ENCODE measurements at regions not wholly inside any gene's neighbourhood (a gene's known extent, or its start where the extent isn't known, plus 50 kb on each side); places are given as distances from the start of the nearest gene placed in this dataset.

DNA sequence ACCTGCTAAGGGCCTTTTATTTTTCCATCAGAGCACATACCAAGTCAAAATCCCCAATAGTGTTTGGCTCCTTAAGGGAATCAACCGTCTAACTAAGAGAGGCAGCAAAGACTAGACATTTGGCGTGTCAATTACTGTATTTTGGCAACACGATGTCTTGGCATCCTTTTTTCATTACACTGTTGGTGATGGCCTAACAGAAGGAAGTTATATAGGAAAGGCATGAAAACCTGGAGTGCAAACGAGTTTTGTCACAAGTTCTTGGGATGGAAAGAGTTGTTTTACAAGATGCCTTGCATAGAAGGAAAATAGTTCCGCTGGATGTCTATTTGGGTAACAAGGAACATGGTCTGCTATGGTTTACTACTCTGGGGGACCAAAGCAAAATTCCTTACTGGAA lies 119.2 kb upstream of the TTC29 start:
- Mint-ChIP-seq H3K4me1 (ENCODE audit: low read depth) (no peaks in the 10 kb centered on the region), H3K4me3 (no peak overlapping the region), H3K27ac (no peak overlapping the region), H3K9me3 (no peaks in the 10 kb centered on the region), H3K36me3 (ENCODE audit: low read depth) (no peaks in the 10 kb centered on the region), H3K27me3 (no peaks in the 10 kb centered on the region)
- intact Hi-C loops (cut with micrococcal nuclease) = no loop called here

DNA sequence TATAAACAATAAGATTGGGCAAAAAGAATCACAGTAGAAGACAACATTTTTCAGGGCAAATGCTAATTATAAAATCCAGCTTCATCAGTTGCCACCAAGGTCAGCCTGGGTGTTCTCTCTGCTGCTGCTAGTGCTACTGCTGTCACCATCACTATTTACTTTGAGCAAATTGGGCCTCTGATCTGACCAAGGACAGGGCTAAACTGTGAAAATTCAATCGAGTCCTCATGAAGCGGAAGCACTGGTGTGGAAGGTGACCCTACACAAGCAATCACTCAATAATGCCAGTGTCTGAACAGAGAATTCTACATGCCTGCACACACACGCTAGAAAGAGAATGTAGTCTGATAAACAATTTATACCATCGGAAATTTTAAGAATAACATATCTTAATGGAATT lies 122.9 kb upstream of the TTC29 start:
- H3K4me1 Mint-ChIP-seq (ENCODE audit: low read depth) = no peaks in the 10 kb centered on the region
- H3K36me3 Mint-ChIP-seq (ENCODE audit: low read depth) = no peaks in the 10 kb centered on the region
- H3K9me3 Mint-ChIP-seq = peaks cover 18% of the 10 kb centered on the region
- intact Hi-C loops (cut with micrococcal nuclease) = no loop called here
- no peaks in the 10 kb centered on the region for H3K27me3 Mint-ChIP-seq
- H3K27ac Mint-ChIP-seq = no peak overlapping the region
- H3K4me3 Mint-ChIP-seq = no peak overlapping the region

DNA sequence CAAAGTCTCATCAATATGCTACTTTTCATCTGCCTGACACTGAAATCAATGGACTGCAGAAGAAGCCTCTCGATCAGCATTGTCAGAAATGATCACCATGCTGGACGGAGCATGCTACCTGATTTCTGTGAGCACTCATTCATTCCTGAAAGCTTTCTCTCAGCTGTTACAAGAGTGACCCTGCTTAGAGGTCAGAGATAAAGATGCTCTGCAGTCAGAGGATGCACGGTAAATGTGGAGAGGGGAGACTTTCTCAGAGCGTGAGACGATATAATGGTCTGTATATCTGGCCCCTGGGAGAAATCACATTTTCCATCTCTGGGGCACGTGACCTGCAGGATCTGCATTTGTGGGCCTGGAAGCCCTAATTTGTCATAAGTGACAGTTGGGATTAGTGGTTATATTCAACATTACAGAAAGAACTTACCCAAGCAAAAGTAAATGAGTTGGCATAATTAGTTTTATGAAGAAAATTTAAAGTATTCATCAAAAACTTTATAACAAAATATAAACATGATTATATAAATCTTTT lies 125.6 kb upstream of the TTC29 start:
- H3K27ac Mint-ChIP-seq = no peak overlapping the region
- H3K9me3 Mint-ChIP-seq = peaks cover 19% of the 10 kb centered on the region
- no peak overlapping the region for H3K4me3 Mint-ChIP-seq
- H3K36me3 Mint-ChIP-seq (ENCODE audit: low read depth) = no peaks in the 10 kb centered on the region
- intact Hi-C loops (cut with micrococcal nuclease) = no loop called here
- H3K4me1 Mint-ChIP-seq (ENCODE audit: low read depth) = no peaks in the 10 kb centered on the region
- H3K27me3 Mint-ChIP-seq = no peaks in the 10 kb centered on the region

DNA sequence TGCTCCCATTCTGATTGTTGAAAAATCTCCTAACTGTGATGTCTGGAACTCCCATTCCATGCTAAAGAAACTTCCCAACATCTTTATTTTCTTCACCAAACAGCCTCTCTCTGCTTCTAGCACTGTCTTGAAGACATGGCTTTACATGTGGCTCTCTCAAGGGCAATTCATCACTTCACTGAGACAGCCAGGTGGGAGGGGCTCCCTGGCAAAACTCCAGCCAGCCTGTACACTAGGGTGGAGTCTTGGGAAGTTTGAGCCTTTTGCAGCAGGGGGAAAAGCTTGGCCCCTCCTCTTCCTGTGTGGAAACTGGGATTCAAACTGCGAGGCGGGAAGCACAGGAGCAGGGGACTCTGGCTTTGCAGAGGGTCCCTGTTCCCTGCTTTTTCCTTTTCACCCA lies 130.5 kb upstream of the TTC29 start:
- Mint-ChIP-seq H3K4me3 (no peak overlapping the region), H3K4me1 (ENCODE audit: low read depth) (no peaks in the 10 kb centered on the region), H3K36me3 (ENCODE audit: low read depth) (no peaks in the 10 kb centered on the region), H3K27ac (no peak overlapping the region), H3K27me3 (no peaks in the 10 kb centered on the region), H3K9me3 (peaks cover 11% of the 10 kb centered on the region)
- intact Hi-C loops (cut with micrococcal nuclease) = no loop called here

DNA sequence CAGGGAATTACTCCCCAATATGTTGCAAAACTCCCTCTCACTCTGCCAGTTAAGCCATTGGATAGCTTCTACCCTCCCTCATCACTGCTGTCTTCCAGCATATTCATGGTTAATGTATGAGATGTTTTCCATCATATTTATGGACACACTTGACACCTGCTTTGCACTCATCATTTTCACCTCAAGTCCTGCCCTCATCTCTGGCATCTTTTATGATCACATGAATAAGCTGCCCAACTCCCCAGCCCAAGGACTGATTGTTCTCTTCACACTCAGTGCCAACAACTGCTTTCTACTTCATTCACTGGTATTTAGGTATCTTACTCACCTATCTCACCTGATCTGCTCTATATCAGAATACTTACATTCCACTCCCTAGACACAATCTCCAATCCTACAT lies 131.1 kb upstream of the TTC29 start:
- no peak overlapping the region for H3K27ac Mint-ChIP-seq
- H3K36me3 Mint-ChIP-seq (ENCODE audit: low read depth) = no peaks in the 10 kb centered on the region

DNA sequence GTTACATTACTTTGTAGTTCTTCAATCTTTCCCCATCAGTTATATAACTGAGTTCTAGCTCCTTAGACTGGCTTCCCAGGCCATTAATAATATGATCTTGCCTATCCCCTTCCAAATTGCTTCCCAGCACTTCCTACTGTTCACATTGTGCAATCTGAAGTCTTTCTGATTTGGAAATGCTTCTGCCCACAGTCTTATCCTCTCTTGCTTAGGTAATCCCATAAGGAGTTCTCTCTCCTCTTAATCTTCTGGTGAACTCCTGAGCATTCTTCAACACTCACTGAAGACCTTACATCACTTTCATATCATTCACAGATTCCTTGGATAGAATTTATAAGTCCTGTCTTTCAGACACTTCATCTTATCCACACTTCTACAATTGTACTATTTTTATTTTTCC lies 132.7 kb upstream of the TTC29 start:
- H3K36me3 Mint-ChIP-seq (ENCODE audit: low read depth) = no peaks in the 10 kb centered on the region
- H3K4me3 Mint-ChIP-seq = no peak overlapping the region
- H3K27ac Mint-ChIP-seq = no peak overlapping the region
- peaks cover 3% of the 10 kb centered on the region for H3K9me3 Mint-ChIP-seq
- intact Hi-C loops (cut with micrococcal nuclease) = no loop called here
- no peaks in the 10 kb centered on the region for H3K4me1 Mint-ChIP-seq (ENCODE audit: low read depth)
- H3K27me3 Mint-ChIP-seq = no peaks in the 10 kb centered on the region

More for the DNA sequence above, 131.1 kb upstream of the TTC29 start:
- intact Hi-C loops (cut with micrococcal nuclease) = no loop called here
- peaks cover 9% of the 10 kb centered on the region for H3K9me3 Mint-ChIP-seq
- no peaks in the 10 kb centered on the region for H3K27me3 Mint-ChIP-seq
- no peak overlapping the region for H3K4me3 Mint-ChIP-seq
- no peaks in the 10 kb centered on the region for H3K4me1 Mint-ChIP-seq (ENCODE audit: low read depth)

DNA sequence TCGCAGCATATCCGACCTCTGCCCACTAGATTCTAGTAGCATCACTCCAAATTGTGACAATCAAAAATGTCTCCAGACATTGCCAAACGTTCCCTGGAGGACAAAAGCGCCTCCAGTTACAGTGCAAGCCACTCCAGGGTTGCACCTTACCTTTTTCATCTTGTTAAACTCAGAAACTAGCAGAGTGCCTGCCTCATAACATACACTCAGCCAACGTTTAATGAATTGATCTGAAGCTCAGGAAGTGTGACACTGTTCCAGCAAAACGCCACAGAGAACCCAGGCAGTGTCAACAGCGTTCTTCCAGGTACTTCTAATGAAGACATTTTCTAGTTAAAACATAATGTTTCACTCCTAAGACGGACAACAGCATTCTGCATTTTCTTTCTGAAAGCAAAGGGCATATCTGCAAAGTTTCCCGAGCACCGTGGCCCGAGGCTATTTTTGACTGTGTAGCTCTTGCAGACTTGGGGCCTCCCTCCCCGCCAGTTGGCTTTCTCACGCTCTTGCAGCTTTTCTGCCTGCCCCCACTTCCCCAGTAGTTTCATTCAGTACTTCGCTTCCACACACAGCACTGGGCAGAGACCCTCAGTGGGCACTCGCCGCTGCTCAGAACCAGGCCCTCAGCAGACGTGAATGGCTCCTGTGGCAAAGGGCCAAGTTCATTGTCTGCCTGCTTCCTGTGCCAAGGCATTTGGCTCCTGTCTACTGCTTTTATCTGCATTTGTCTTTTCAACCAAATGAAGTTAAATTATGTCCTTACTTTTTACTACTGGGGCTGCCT lies 133.4 kb upstream of the TTC29 start:
- H3K4me3 Mint-ChIP-seq = no peak overlapping the region
- no peaks in the 10 kb centered on the region for H3K36me3 Mint-ChIP-seq (ENCODE audit: low read depth)
- intact Hi-C loops (cut with micrococcal nuclease) = no loop called here
- no peaks in the 10 kb centered on the region for H3K27me3 Mint-ChIP-seq
- H3K9me3 Mint-ChIP-seq = no peaks in the 10 kb centered on the region
- H3K4me1 Mint-ChIP-seq (ENCODE audit: low read depth) = no peaks in the 10 kb centered on the region
- H3K27ac Mint-ChIP-seq = no peak overlapping the region

DNA sequence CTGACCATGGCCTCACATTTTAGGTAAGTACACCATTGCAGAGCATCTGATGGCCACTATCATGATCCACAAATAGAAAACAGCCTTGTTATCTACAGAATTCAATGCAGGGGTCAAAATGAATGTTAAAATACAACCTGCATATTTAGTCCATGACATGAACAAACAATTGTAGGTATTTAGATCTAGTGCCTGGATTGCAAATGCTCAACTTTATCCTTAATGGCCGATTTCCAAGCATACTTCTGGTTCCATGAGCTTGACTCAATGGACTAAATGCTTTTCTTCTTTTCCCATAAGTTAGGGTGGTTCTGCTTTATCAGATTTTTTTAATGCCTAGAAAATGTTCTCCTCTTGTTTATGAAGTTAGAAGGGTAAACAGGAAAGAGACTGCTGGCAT lies 139.2 kb upstream of the TTC29 start:
- Mint-ChIP-seq H3K4me3 (no peak overlapping the region), H3K36me3 (ENCODE audit: low read depth) (no peaks in the 10 kb centered on the region), H3K27ac (no peak overlapping the region), H3K9me3 (no peaks in the 10 kb centered on the region), H3K27me3 (no peaks in the 10 kb centered on the region), H3K4me1 (ENCODE audit: low read depth) (no peaks in the 10 kb centered on the region)
- intact Hi-C loops (cut with micrococcal nuclease) = no loop called here

DNA sequence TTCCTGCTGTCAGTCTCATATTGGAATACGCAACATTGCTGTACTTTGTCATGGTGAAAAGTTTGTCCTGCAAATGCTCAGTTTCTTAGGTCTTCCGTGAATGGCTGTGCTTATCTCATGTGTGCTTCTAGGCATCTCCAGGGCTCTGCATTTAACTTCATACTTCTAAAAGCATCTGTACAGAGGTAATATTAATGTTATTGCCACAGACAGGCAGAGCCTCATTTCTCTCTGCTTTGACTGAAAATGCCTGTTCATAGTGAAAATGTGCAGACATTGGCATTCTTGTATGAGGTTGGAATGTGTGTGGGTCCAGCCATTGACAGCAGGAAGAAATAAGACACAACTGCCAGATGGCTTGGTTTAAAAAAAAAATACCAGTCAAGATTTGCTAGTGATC lies 140.1 kb upstream of the TTC29 start:
- Mint-ChIP-seq H3K4me3 (no peak overlapping the region), H3K4me1 (ENCODE audit: low read depth) (no peaks in the 10 kb centered on the region), H3K27me3 (no peaks in the 10 kb centered on the region), H3K27ac (no peak overlapping the region), H3K9me3 (no peaks in the 10 kb centered on the region), H3K36me3 (ENCODE audit: low read depth) (no peaks in the 10 kb centered on the region)
- intact Hi-C loops (cut with micrococcal nuclease) = no loop called here

DNA sequence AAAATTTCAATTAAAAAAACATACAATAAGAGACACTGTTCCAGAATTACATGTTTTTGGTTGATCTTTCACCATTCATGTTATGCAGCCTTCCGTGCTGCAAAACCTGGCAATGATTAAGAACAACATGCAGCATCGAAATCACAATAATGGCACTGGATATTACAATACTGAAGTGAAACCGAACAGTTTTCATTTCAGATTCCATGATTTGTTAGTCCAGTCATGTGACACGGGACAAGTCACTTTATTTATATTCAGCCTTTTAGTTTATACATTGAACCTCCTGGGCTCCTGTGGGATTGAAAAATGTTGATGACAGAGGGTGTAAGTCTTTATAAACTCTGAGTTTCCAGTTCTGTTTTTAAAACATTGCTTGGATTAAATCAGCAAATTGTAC lies 142.5 kb upstream of the TTC29 start:
- Mint-ChIP-seq H3K27me3 (no peaks in the 10 kb centered on the region), H3K4me1 (ENCODE audit: low read depth) (no peaks in the 10 kb centered on the region)

DNA sequence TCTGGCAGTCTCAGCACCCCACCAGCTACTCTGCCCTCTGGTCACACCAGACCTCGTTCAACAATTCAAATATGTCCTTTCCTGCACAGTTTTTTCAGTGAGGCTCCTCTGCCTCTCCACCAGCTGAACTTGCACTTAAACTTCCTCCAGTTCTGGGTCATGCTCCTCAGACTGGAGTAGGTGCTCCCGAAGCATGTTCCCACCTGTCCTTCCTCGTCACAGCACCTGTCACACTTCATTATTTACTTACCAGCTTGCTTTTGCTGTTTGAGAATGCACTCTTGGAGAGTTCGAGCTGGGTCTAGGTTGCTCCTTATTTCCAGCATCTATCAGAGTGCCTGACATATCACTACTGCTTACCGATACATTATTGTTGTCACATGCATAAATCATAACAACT lies 144.8 kb upstream of the TTC29 start:
- Mint-ChIP-seq H3K27me3 (no peaks in the 10 kb centered on the region), H3K4me1 (ENCODE audit: low read depth) (no peaks in the 10 kb centered on the region), H3K9me3 (no peaks in the 10 kb centered on the region), H3K27ac (no peak overlapping the region), H3K4me3 (no peak overlapping the region), H3K36me3 (ENCODE audit: low read depth) (no peaks in the 10 kb centered on the region)
- intact Hi-C loops (cut with micrococcal nuclease) = no loop called here

More for the DNA sequence above, 142.5 kb upstream of the TTC29 start:
- H3K9me3 Mint-ChIP-seq = no peaks in the 10 kb centered on the region
- intact Hi-C loops (cut with micrococcal nuclease) = no loop called here
- no peak overlapping the region for H3K27ac Mint-ChIP-seq
- no peak overlapping the region for H3K4me3 Mint-ChIP-seq
- no peaks in the 10 kb centered on the region for H3K36me3 Mint-ChIP-seq (ENCODE audit: low read depth)

DNA sequence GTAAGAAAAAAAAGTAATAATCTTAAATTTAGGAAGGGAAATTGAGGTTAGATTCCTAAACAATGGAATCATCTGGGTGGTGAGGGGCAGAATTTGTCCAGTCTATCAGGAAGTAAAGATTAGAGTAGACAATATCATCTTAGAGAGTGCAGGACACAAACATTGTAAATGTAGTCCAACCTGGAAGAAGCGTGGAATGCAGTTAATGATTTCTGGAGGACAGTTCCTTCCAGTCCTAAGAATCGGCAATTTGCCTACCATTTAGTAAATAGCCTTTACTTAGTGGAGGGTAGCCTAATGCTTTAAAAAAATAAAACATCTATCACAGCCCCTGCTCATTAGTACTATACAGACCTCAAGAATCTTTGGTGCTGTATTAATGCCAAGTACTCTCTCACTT lies 147.5 kb upstream of the TTC29 start:
- H3K4me1 Mint-ChIP-seq (ENCODE audit: low read depth) = no peaks in the 10 kb centered on the region
- H3K36me3 Mint-ChIP-seq (ENCODE audit: low read depth) = no peaks in the 10 kb centered on the region
- H3K27ac Mint-ChIP-seq = no peak overlapping the region
- H3K4me3 Mint-ChIP-seq = no peak overlapping the region
- no peaks in the 10 kb centered on the region for H3K9me3 Mint-ChIP-seq
- H3K27me3 Mint-ChIP-seq = peaks cover 1% of the 10 kb centered on the region
- intact Hi-C loops (cut with micrococcal nuclease) = no loop called here

DNA sequence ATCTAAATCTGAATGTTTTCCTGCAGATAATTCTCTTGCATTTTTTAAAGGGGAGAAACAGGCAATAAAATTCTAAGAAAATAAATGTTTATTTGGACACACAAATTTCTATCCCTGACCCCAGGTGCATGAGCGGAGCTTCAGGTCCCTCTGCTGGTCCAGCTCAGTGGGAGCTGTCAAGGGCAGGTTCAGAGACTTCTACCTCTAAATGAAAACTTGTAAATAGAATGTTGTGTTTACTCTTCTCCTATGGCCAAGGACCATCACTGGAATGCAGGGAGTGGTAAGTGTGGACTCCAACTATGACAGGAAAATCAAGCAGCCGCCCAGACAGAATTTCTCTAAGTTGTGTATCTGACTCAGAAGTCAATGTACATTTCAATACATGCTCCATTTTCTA lies 148.6 kb upstream of the TTC29 start:
- no peak overlapping the region for H3K4me3 Mint-ChIP-seq
- intact Hi-C loops (cut with micrococcal nuclease) = no loop called here
- H3K36me3 Mint-ChIP-seq (ENCODE audit: low read depth) = no peaks in the 10 kb centered on the region
- H3K27me3 Mint-ChIP-seq = peaks cover 1% of the 10 kb centered on the region
- no peaks in the 10 kb centered on the region for H3K9me3 Mint-ChIP-seq
- no peaks in the 10 kb centered on the region for H3K4me1 Mint-ChIP-seq (ENCODE audit: low read depth)
- H3K27ac Mint-ChIP-seq = no peak overlapping the region

DNA sequence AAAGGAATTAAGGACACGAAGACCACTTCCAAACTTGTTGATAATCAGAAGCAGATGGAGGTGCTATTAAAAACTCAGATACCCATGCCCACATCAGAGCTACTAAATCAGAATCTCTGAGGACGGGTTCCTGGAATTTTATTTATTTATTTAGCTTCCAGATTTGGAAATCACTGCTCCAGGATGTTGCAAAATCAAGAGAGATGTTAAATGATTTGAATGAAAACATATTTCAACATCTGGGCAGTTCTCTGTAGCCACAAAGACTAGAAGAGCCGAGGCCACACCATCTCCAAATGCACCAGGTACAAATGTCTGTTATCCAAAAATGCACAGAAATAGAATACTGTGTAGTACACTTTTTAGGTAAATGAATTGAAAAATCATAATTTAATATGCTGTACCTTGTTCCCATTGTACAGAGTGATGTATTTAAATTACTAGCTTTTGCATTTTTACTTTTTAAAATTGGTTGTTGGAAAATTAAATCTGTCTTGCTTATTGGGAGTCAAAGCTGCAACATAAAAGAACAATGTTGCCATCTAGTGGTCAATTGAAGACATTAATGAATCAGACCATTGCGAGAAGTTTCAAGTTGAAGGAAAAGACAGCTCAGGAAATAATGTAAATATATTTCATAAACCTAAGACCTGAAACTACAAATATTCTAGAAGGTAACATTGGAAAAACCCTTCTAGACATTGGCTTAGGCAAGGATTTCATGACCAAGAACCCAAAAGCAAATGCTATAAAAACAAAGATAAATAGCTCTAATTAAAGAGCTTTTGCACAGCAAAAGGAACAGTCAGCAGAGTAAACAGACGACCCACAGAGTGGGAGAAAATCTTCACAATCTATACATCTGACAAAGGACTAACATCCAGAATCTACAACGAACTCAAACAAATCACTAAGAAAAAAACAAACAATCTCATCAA lies 151.3 kb upstream of the TTC29 start:
- Mint-ChIP-seq H3K4me3 (no peak overlapping the region), H3K9me3 (no peaks in the 10 kb centered on the region), H3K36me3 (ENCODE audit: low read depth) (no peaks in the 10 kb centered on the region), H3K27ac (no peak overlapping the region), H3K27me3 (peaks cover 2% of the 10 kb centered on the region), H3K4me1 (ENCODE audit: low read depth) (no peaks in the 10 kb centered on the region)
- intact Hi-C loops (cut with micrococcal nuclease) = loop anchor here (2.0 kb wide), 4 partner anchors 78 to 1002 kb away; no protein-coding TSS in a partner anchor

All from dendritic cell treated with granulocyte-macrophage colony-stimulating factor and Interleukin-4, amounts not matched to agents 40 ng/mL and 50 ng/mL, for 4 days (primary cell).